HG03108 (cell line): ENCODE measurements at regions not wholly inside any gene's neighbourhood (a gene's known extent, or its start where the extent isn't known, plus 50 kb on each side); places are given as distances from the start of the nearest gene placed in this dataset.

Experiments
- ATAC-seq: cut with Tn5 transposase; IDR thresholded peaks from one replicate; pipeline ENCODE4 v1.9.1; 2021; ENCODE audit warnings: moderate library complexity; ENCODE audit not compliant: unreplicated experiment

DNA sequence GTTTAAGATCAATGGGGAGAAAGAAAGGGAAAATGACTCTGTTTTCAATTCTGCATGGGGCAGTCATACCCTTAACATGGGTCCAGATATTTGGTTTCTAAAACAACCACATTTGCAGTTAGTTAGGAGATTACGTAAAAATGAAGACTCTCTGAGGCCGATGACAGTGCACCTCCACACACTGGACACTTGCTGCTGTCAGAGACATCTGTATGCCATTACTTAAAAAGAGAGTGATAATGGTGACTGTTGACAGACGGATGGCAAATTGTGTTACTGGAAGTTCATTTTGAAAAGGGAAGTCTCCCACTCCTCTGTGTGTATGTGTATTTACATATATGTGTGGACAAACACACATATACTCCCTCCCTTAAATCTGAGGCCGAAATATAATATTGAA is 304.5 kb upstream of the SEMA6D start:
- ATAC-seq: no peak

DNA sequence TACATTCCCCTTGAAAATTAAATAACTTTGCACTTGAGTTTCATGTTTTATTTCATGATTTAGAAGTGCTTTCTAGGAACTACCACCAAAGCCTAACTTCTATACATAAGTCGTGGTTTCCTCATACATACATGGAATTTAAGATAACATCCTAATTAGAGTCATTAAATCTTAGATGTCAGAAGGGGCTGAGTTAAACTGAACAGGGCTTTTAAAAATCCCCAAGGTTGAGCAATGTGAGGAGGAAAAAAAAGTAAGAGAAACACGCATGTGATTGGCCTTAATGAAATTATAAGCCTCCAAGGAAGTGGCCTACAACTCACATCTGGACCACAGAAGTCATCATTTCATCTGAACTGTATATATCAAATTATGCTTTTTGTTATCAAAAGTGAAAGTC is 303.1 kb upstream of the SEMA6D start:
- ATAC-seq: no peak

DNA sequence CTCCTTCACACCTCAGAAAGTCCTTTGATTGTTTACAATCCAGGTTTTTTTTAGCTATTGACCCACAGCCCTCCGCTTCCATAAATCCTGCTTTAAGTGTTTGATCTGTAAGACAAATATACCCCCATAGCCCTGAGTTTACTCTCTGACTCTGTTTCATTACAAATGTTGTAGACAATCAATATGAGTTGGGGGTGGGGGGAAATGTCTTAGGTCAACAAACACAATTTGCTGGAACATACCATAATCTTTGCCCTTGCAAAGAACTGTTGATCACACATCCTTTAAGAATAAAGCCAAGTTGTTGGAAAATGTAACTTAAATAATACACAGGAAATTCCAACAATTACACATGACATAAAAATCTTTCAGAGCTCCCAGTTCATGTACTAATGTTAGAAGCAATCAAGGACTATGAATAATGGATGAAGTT is 301.8 kb upstream of the SEMA6D start:
- ATAC-seq: no peak

DNA sequence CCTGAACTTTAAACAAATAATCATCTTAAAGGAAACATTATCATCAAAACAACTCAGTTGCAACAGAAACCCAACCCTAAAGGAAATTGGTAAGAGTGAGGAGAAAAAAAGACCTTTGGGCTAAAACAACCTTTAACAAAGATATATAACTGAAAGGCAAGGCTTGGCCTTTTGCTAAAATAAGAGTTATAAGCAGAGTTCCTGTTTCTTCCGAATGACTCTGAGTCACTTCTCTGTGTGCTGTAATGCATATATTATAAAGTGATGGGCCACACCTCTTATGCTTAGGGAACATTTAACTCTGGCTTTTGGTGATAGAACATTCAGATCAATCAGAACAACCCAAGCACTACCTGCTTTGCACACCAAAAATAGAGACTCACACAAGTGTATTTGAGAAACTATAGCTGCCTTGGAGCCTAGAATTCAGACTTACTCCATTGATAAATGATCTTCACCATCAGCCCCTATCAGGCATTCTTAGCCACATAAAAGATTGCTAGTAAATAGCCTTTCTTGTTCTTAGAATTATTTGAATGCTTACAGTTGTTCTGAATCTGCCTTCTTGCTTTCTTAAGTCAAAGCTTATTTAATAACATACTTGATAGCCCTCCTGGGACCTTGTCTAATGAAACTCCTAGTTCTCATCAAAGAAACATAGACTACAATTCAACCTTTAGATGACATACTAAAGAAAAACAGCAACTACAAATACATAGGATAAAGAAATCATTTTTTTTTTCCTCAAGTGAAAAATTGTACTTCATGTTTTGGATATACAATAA is 294.2 kb upstream of the SEMA6D start:
- no peak for ATAC-seq

DNA sequence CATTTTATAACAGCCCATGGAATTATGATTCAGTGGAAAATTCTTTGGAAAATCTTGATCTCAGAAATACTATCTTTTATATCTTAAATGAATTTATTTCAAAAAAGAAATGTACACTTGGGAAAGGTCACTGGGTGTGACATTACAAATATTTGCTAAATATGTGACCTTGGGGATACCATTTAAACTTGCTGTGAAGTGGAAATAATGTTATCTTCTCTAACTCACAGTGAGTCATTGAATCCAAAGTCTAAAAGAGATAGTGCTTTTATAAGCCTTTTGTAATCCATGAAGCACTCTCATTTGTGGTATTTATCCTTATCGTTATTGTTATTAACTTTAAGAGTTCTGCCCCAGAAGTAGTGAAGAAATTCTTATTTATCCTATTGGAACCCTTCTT is 289.8 kb upstream of the SEMA6D start:
- ATAC-seq: no peak

DNA sequence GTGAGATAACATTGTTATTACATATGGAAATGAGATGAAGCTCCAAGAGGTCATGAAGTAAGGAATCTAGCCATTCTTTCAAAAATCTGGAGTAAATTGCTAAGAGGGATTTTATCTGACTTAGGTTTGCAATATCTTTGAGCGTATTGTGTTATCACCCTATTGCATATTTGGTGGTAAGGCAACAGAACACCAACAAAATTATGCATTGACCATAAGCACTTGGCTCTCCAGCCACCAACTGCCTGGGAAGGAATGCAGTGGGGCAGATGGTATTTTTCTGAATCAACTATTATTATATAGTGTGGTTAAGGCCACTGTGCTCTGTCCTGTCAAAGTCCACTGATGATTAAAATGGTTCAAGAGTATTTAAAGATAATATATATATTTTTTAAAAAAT is 287.9 kb upstream of the SEMA6D start:
- no peak for ATAC-seq

- ATAC-seq: no peak
Observed at GRCh38 chr15:47431501-47431900, 285.8 kb upstream of the SEMA6D start.

- ATAC-seq: no peak
Observed at GRCh38 chr15:47432826-47433225, 284.5 kb upstream of the SEMA6D start.

DNA sequence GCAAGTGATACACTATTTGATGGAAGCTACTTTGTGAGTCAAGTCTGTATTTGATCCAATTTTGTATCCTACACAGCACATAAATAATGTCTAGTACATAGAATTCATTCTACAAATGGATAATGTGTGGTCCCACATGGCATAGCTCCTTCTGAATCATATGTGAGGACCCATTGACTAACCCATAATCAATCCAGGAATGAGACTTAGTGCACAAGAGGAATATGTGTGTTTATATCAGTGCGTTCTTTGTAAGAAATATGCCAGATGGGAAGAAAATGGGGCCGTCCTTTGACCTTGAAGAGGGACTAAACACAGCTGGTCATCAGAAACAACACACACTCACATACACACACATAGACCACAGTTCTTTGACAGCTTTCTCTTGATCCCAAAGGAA is 282.7 kb upstream of the SEMA6D start:
- no peak for ATAC-seq

GRCh38 chr15:47437491-47437890 is 279.8 kb upstream of the SEMA6D start:
- ATAC-seq: no peak

- no peak for ATAC-seq
Observed at GRCh38 chr15:47439146-47440111, 277.9 kb upstream of the SEMA6D start.

DNA sequence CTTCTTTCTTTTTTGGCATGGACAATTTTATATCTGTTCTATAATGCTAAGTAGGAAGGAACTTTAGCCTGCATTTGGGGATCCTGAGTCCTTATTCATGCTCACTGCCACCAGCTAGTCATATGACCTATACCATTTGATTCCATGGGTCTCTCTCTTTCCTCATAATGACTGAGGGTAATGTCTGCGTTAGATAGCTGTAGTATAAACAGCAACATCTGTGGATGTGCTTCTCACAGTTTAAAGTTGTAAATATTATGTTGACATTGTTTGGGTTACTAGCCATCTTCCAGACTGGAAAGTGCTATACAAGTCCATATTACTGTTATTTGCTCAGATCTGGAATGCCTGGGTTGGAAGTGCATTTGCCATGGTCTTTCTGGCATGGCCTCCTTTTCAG is 274.9 kb upstream of the SEMA6D start:
- ATAC-seq: no peak

- ATAC-seq: no peak
Observed at GRCh38 chr15:47443839-47444238, 273.5 kb upstream of the SEMA6D start.

DNA sequence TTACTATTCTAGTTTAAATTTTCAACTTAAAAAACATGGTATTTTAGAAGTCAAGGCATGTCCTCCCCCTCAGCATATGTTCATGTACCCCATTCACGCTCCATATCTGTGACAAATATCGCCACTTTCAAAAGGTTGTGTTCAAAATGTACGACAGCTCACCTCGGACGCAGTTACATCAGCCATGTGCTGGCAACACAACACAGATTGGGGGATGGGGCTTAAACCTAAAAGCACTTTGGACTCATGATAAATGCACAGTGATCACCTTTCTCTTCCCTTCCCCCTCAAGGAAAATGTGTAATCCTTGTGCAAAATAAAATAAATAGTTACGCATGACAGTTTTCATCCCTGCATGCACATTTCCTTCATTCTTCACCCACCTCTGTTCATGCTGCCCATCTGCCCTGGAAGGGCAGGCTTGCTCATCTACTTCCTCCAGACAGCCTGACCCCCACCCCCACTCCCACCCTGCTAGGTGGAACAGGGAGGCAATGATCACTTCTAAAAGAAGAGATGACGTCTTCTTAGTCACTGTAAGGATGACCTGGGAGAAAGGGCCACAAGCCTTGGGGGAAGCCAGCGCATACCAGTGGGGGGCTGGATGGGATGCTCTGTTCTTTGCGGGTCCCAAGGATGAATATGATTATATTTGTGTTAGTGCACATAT is 271.4 kb upstream of the SEMA6D start:
- ATAC-seq: no peak

- ATAC-seq: no peak
Observed at GRCh38 chr15:47460795-47461573, 256.3 kb upstream of the SEMA6D start.

DNA sequence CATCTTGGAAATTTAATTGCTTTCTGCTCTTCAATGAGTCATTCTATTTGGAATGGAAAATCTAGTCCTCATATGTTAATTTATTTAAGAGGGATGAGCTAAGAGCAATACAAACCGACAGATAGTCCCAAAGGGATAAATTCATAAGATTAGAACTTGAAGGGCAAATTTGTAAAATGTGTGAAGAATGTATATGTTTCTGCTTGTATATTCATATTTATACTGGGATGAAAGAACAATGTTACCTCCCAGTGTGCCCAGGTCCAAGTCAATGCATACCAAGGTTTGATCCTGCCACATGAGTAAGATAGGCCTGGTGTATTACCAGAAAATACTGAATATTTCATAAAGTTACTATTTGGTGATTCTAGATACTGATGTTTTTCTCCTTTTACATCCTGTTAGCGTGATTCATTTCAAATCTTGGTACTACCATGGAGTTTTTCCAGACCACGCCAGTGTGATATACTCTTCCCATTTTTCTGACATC is 255.6 kb upstream of the SEMA6D start:
- ATAC-seq: no peak

DNA sequence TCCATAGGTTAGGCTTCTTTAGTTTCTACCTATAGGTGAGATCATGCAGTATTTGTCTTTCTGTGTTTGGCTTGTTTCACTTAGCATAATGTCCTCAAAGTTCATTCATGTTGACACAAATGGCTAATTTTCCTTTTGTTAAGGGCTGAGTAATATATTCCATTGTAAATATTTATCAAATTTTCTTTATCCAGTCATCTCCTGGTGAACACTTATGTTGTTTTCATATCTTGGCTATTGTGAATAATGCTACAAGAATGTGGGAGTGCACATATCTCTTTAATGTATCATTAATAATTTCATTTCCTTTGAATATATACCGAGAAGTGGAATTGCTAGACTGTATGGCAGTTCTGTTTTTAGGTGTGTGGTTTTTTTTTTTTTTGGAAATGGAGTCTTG is 250.9 kb upstream of the SEMA6D start:
- ATAC-seq: no peak

DNA sequence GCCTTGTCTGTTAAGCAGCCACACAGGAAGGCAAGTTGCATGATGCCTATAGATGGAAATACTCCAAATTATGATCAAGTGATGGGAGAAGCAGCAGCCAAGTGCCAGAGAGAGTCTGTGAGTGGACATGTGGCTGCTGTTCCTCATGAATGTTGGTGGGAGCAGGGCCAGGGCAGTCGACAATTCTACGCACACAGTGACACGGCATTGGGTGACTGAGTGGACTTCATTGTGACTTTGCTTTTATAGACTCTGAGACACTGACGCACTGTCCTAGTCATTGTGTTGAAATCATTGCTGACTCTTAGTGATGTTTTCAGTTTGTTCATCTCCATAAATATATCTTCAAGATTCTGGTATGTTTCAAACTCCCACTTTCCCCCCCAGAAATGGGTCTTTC is 246.3 kb upstream of the SEMA6D start:
- ATAC-seq: no peak

DNA sequence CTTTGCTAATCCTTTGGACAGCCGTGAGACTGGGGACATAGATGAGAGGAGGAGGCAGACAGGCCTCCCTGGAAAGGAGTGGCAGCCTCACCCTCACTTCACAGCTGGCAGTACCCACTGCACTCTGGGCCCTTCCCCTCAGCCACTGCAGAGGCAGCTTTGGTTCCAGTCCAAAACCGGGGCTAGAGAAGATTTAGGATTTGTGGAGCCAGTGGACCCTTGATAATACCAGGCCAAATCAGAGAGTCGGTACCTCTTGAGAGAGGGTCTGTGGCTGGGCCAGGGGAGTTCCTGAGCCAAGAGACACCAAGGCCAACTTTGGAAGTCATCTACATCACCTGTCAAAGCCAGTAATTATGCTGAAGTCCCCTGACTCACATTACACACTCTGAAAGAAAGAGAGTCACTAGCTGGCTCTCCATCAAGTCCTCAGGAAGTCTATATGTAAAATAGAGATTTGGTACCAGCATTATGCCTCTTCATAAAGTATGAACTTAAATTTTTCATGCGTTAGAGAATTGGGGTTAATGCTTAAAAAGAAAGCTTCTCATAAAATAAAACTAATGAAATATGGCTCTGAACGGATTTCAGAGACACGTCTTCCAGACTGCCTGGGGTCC is 244.1 kb upstream of the SEMA6D start:
- no peak for ATAC-seq

- no peak for ATAC-seq
Observed at GRCh38 chr15:47473832-47474231, 243.5 kb upstream of the SEMA6D start.
